Chondrocyte (in vitro differentiated cells): ENCODE measurements at regions not wholly inside any gene's neighbourhood (a gene's known extent, or its start where the extent isn't known, plus 50 kb on each side); places are given as distances from the start of the nearest gene placed in this dataset.

Experiments used
- DNase-seq: peaks from one replicate; pipeline ENCODE4 v3.0.0; 2021; ENCODE audit warnings: mixed read lengths, low spot score
- H3K27ac Mint-ChIP-seq: one replicate; pipeline ENCODE4 v1.8.0; 2021; ENCODE audit warnings: mild to moderate bottlenecking, moderate library complexity, mixed read lengths; ENCODE audit not compliant: unreplicated experiment
- H3K27me3 Mint-ChIP-seq: 2 replicates; pipeline ENCODE4 v1.8.0; 2021; ENCODE audit warnings: low read depth, mixed read lengths
- H3K36me3 Mint-ChIP-seq: 2 replicates; pipeline ENCODE4 v1.8.0; 2021; ENCODE audit warnings: low read depth, mixed read lengths
- H3K4me1 Mint-ChIP-seq: 2 replicates; pipeline ENCODE4 v1.8.0; 2021; ENCODE audit warnings: low read depth, mild to moderate bottlenecking, mixed read lengths
- H3K4me3 Mint-ChIP-seq: one replicate; pipeline ENCODE4 v1.8.0; 2021; ENCODE audit warnings: mild to moderate bottlenecking, moderate library complexity, mixed read lengths; ENCODE audit not compliant: unreplicated experiment
- H3K9me3 Mint-ChIP-seq: 2 replicates; pipeline ENCODE4 v1.8.0; 2021; ENCODE audit warnings: low read depth, mixed read lengths
- CTCF ChIP-seq: fragments of 200-600 bp; sonication (generic); IDR thresholded peaks from 2 replicates; pipeline ENCODE4 v1.5.0; 2021; ENCODE audit warnings: antibody characterized with exemption, mild to moderate bottlenecking, moderate library complexity

GRCh38 chr13:71977028-71977427 is 110.0 kb upstream of the DACH1 start:
- no peaks in the 10 kb centered on the region for H3K4me1 Mint-ChIP-seq
- no peak for TF ChIP-seq CTCF
- peaks cover 8% of the 10 kb centered on the region for H3K9me3 Mint-ChIP-seq
- H3K27me3 Mint-ChIP-seq, result peaks cover 3% of the 10 kb centered on the region
- H3K27ac Mint-ChIP-seq, result no peak overlapping the region
- DNase-seq, result no peak
- no peaks in the 10 kb centered on the region for H3K36me3 Mint-ChIP-seq
- H3K4me3 Mint-ChIP-seq, result no peak overlapping the region

- Mint-ChIP-seq H3K36me3 (no peaks in the 10 kb centered on the region), H3K27me3 (peaks cover 10% of the 10 kb centered on the region), H3K4me1 (no peaks in the 10 kb centered on the region), H3K4me3 (no peak overlapping the region), H3K27ac (no peak overlapping the region), H3K9me3 (peaks cover 2% of the 10 kb centered on the region)
- no peak for TF ChIP-seq CTCF
- no peak for DNase-seq
Measured at GRCh38 chr13:71967990-71968389, 101.0 kb upstream of the DACH1 start.

GRCh38 chr13:71964491-71965100 is 97.6 kb upstream of the DACH1 start:
- Mint-ChIP-seq H3K9me3 (peaks cover 2% of the 10 kb centered on the region), H3K27me3 (peaks cover 12% of the 10 kb centered on the region), H3K4me3 (no peak overlapping the region)

GRCh38 chr13:71962735-71963134 is 95.7 kb upstream of the DACH1 start:
- no peak for DNase-seq
- no peak for TF ChIP-seq CTCF
- peaks cover 2% of the 10 kb centered on the region for H3K9me3 Mint-ChIP-seq
- no peak overlapping the region for H3K27ac Mint-ChIP-seq
- H3K27me3 Mint-ChIP-seq, result peaks cover 12% of the 10 kb centered on the region
- no peak overlapping the region for H3K4me3 Mint-ChIP-seq
- H3K36me3 Mint-ChIP-seq, result no peaks in the 10 kb centered on the region
- H3K4me1 Mint-ChIP-seq, result no peaks in the 10 kb centered on the region

More at GRCh38 chr13:71964491-71965100, 97.6 kb upstream of the DACH1 start:
- H3K27ac Mint-ChIP-seq, result no peak overlapping the region
- no peaks in the 10 kb centered on the region for H3K36me3 Mint-ChIP-seq
- TF ChIP-seq CTCF, result no peak
- no peak for DNase-seq
- H3K4me1 Mint-ChIP-seq, result no peaks in the 10 kb centered on the region

GRCh38 chr13:71962126-71962525 is 95.1 kb upstream of the DACH1 start:
- H3K4me1 Mint-ChIP-seq, result no peaks in the 10 kb centered on the region
- no peak overlapping the region for H3K4me3 Mint-ChIP-seq

More at GRCh38 chr13:71962126-71962525, 95.1 kb upstream of the DACH1 start:
- no peak for TF ChIP-seq CTCF
- no peaks in the 10 kb centered on the region for H3K36me3 Mint-ChIP-seq
- no peak for DNase-seq
- peaks cover 12% of the 10 kb centered on the region for H3K27me3 Mint-ChIP-seq
- no peak overlapping the region for H3K27ac Mint-ChIP-seq
- peaks cover 2% of the 10 kb centered on the region for H3K9me3 Mint-ChIP-seq
